ENCODE measurements at regions not wholly inside any gene's neighbourhood (a gene's known extent, or its start where the extent isn't known, plus 50 kb on each side); places are given as distances from the start of the nearest gene placed in this dataset.

GRCh38 chr9:135221576-135221950, 134.1 kb downstream of the OLFM1 start:
- no peak for DNase-seq

GRCh38 chr9:135221951-135222631, 134.6 kb downstream of the OLFM1 start:
- no peak for DNase-seq

- DNase-seq = no peak
Observed at GRCh38 chr9:135222881-135223760, 135.7 kb downstream of the OLFM1 start.

- DNase-seq = no peak
Observed at GRCh38 chr9:135223831-135224230, 136.4 kb downstream of the OLFM1 start.

GRCh38 chr9:135224286-135224877, 136.9 kb downstream of the OLFM1 start:
- no peak for DNase-seq

GRCh38 chr9:135224921-135225541, 137.6 kb downstream of the OLFM1 start:
- no peak for DNase-seq

GRCh38 chr9:135225619-135226228, 138.3 kb downstream of the OLFM1 start:
- DNase-seq = no peak

GRCh38 chr9:135226369-135227050, 139.0 kb downstream of the OLFM1 start:
- no peak for DNase-seq

- no peak for DNase-seq
Observed at GRCh38 chr9:135227641-135228251, 140.3 kb downstream of the OLFM1 start.

GRCh38 chr9:135228345-135228982, 141.0 kb downstream of the OLFM1 start:
- no peak for DNase-seq

GRCh38 chr9:135228983-135229625, 141.6 kb downstream of the OLFM1 start:
- no peak for DNase-seq

GRCh38 chr9:135229701-135230385, 142.4 kb downstream of the OLFM1 start:
- no peak for DNase-seq

- no peak for DNase-seq
Observed at GRCh38 chr9:135230386-135230765, 142.9 kb downstream of the OLFM1 start.

- no peak for DNase-seq
Observed at GRCh38 chr9:135230817-135231520, 143.5 kb downstream of the OLFM1 start.

GRCh38 chr9:135239100-135239768, 151.8 kb downstream of the OLFM1 start:
- DNase-seq = no peak

- DNase-seq = no peak
Observed at GRCh38 chr9:135239769-135240141, 152.3 kb downstream of the OLFM1 start.

GRCh38 chr9:135240222-135240621, 152.8 kb downstream of the OLFM1 start:
- DNase-seq = no peak

GRCh38 chr9:135240871-135241311, 153.4 kb downstream of the OLFM1 start:
- DNase-seq = no peak
